HG02678 (cell line): ENCODE measurements at regions not wholly inside any gene's neighbourhood (a gene's known extent, or its start where the extent isn't known, plus 50 kb on each side); places are given as distances from the start of the nearest gene placed in this dataset.

Experiments used
- ATAC-seq: cut with Tn5 transposase; IDR thresholded peaks from one replicate; pipeline ENCODE4 v1.9.1; 2021; ENCODE audit warnings: mild to moderate bottlenecking, moderate library complexity; ENCODE audit not compliant: unreplicated experiment

- no peak for ATAC-seq
Observed at GRCh38 chr6:88360203-88360797, 194.2 kb upstream of the CNR1 start.

GRCh38 chr6:88359530-88360202 lies 193.5 kb upstream of the CNR1 start:
- ATAC-seq, result no peak

- ATAC-seq, result no peak
Observed at GRCh38 chr6:88358846-88359245, 192.7 kb upstream of the CNR1 start.

- no peak for ATAC-seq
Observed at GRCh38 chr6:88349511-88349910, 183.4 kb upstream of the CNR1 start.

GRCh38 chr6:88342336-88342735 lies 176.2 kb upstream of the CNR1 start:
- ATAC-seq, result no peak

GRCh38 chr6:88339761-88340160 lies 173.6 kb upstream of the CNR1 start:
- no peak for ATAC-seq

- ATAC-seq, result no peak
Observed at GRCh38 chr6:88321306-88321705, 155.2 kb upstream of the CNR1 start.

GRCh38 chr6:88311561-88311960 lies 145.4 kb upstream of the CNR1 start:
- no peak for ATAC-seq

- ATAC-seq, result no peak
Observed at GRCh38 chr6:88304520-88304919, 138.4 kb upstream of the CNR1 start.

- no peak for ATAC-seq
Observed at GRCh38 chr6:88302769-88303225, 136.7 kb upstream of the CNR1 start.

- no peak for ATAC-seq
Observed at GRCh38 chr6:88301888-88302768, 136.0 kb upstream of the CNR1 start.

GRCh38 chr6:88301256-88301655 lies 135.1 kb upstream of the CNR1 start:
- no peak for ATAC-seq

- ATAC-seq, result no peak
Observed at GRCh38 chr6:88298066-88298845, 132.1 kb upstream of the CNR1 start.

- ATAC-seq, result no peak
Observed at GRCh38 chr6:88296694-88297093, 130.5 kb upstream of the CNR1 start.

- no peak for ATAC-seq
Observed at GRCh38 chr6:88295663-88296062, 129.5 kb upstream of the CNR1 start.

- ATAC-seq, result no peak
Observed at GRCh38 chr6:88294702-88295101, 128.6 kb upstream of the CNR1 start.

- ATAC-seq, result no peak
Observed at GRCh38 chr6:88290411-88290810, 124.3 kb upstream of the CNR1 start.

- no peak for ATAC-seq
Observed at GRCh38 chr6:88287696-88288095, 121.5 kb upstream of the CNR1 start.

- no peak for ATAC-seq
Observed at GRCh38 chr6:88276331-88276730, 110.2 kb upstream of the CNR1 start.

GRCh38 chr6:88268508-88268907 lies 102.4 kb upstream of the CNR1 start:
- no peak for ATAC-seq

GRCh38 chr6:88266126-88266525 lies 100.0 kb upstream of the CNR1 start:
- ATAC-seq, result no peak
